ENCODE measurements at regions not wholly inside any gene's neighbourhood (a gene's known extent, or its start where the extent isn't known, plus 50 kb on each side); places are given as distances from the start of the nearest gene placed in this dataset.
"Not testable (repeated sequence)": the region's sequence is repeated elsewhere in the genome, so short reads cannot be mapped to it uniquely, and the experiment has no call there.

DNA sequence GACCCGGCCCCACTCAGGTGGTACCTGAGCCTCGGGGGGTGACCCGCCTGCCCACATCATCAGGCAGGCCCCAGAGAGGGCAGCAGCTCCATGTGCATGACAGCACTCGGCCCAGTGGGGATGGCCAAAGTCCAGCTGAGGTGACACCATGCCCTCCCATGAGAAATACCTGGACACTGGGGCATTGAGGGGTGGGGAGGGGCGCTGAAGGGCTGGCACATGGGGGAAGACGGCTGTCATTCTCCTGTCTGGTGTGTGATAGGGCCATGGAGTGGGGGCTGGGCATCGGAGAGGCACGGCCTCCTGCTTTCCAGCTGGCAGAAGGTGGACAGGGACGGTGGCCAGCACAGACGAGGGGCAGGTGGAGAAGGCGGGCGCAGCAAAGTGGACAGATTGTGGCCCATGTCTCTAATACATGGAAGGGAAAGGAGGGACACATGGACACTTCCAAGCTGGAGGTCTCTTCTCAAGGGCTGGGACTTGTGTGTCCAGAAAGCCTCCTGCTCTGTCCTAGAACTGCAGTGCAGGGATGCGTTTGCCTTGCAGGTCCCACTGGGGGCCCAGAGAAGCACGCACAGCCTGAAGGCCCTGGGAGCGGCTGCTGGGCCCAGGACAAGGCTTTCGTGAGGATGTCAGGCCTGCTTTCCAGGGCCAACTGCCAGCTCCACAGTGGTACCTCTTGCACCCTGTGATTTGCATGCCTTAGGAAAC lies 302.2 kb downstream of the NDUFA10 start:
- Histone ChIP-seq H3K36me3 (ENCODE audit: control insufficient read depth, insufficient read depth, low read length) (no peaks in the 10 kb centered on the region), H3K27me3 (ENCODE audit: control insufficient read depth, insufficient read depth, low read length) (no peaks in the 10 kb centered on the region), H3K4me3 (ENCODE audit: low read length) (no peak overlapping the region), H3K9ac (ENCODE audit: low read length) (no peak overlapping the region), H3K4me1 (ENCODE audit: control insufficient read depth, insufficient read depth, low read length) (no peaks in the 10 kb centered on the region), H3K9me3 (ENCODE audit: control insufficient read depth, low read length) (no peaks in the 10 kb centered on the region)

DNA sequence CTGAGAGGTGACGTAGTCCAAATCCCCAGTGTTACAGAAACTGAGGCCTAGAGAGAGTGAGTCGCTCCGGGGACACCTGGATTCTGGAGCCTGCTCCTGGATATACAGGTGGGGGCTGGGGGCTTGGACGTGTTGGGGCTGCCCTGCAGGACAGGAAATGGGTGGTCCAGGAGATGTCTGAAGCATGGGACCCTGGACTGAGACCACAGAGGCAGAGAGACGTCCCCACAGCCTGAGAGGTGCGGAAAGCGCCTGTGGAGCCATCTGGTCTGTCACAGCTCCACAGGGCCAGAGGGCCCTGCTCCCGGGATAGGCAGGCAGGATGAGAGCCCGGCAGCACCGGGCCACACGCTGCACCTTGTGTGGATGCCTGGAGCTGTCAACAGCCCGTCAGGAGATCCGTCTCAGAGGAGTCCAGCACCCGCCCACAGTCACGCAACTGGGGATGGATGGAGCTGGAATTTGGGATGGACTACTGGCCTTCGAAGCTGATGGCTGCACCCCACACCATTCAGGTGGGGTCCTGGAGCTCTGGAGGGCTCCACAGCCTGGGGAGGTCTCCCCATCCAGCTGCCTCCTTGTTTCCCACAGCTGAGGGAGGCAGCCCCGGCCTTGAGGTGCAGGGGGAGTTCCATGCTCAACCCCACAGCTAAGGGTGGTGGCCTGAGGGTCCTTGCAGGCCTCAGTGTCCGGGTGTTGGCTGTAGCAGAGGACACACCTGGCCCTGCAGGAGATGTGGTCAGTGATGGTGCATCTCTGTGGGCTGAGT lies 303.0 kb downstream of the NDUFA10 start:
- H3K9ac ChIP-seq (ENCODE audit: low read length) = no peak overlapping the region
- no peaks in the 10 kb centered on the region for H3K27me3 ChIP-seq (ENCODE audit: control insufficient read depth, insufficient read depth, low read length)
- H3K9me3 ChIP-seq (ENCODE audit: control insufficient read depth, low read length) = no peaks in the 10 kb centered on the region
- H3K36me3 ChIP-seq (ENCODE audit: control insufficient read depth, insufficient read depth, low read length) = no peaks in the 10 kb centered on the region
- no peaks in the 10 kb centered on the region for H3K4me1 ChIP-seq (ENCODE audit: control insufficient read depth, insufficient read depth, low read length)
- H3K4me3 ChIP-seq (ENCODE audit: low read length) = no peak overlapping the region

DNA sequence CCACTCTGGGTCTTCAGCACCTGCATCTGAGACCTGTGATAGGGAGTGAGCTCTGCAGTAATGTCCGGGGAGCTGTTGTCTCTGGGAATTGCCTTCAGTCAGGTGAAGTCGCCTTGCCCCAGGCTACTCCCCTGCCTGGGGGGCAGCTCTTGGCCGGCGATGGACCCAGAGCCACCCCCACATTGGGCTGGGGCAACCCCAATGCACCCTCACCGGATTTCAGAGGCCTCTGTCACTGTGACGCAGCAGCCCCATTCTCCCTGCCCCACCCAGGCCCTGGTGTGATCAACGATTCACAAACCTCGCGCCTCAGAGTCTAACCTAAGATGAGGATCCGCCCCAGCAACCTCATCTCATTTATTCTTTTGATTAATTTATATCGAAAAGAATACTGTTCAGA lies 303.6 kb downstream of the NDUFA10 start:
- Histone ChIP-seq H3K9ac (ENCODE audit: low read length) (no peak overlapping the region), H3K9me3 (ENCODE audit: control insufficient read depth, low read length) (no peaks in the 10 kb centered on the region), H3K4me1 (ENCODE audit: control insufficient read depth, insufficient read depth, low read length) (no peaks in the 10 kb centered on the region), H3K36me3 (ENCODE audit: control insufficient read depth, insufficient read depth, low read length) (no peaks in the 10 kb centered on the region), H3K4me3 (ENCODE audit: low read length) (no peak overlapping the region), H3K27me3 (ENCODE audit: control insufficient read depth, insufficient read depth, low read length) (no peaks in the 10 kb centered on the region)

DNA sequence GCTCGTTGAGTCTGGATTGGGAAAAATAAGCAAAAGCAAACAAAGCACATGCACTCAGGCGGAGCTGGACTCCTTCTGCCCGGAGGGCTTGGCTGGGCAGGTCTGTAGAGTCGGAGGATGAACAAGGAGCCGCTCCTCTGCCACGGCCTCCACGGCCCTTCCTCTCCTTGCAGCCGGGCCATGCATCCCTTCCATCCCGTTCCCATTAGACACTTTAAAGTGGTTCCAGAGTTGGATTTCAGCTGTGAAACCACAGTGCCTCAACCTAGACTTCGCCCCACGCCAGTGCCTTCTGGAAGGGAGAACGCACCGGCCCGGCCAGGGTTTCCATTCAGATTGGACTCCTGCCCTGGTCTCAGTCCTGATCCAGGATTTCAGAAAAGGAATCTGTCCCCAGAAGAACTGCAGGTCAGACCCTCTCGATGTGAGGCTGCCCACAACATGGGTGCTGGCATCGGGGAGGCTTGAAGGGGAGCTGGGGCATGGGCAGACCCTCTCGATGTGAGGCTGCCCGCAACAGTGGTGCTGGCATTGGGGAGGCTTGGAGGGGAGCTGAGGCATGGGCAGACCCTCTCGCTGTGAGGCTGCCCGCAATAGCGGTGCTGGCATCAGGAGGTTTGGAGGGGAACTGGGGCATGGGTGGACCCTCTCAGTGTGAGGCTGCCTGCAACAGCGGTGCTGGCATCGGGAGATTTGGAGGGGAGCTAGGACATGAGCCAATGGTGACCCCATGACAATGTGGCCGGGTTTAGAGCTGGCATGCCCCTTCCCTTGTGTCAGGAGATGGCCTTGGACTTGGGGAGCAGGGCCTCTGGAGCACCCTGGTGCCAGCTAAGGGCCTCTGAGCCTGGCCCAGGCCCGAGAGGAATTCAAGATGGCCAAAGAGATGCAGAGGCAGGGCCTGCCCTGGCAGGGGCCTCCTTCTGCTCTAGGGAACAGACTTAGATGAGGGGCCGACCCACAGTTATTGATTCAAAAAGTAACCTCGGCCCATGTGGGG lies 304.5 kb downstream of the NDUFA10 start:
- Histone ChIP-seq H3K4me1 (ENCODE audit: control insufficient read depth, insufficient read depth, low read length) (no peaks in the 10 kb centered on the region), H3K27me3 (ENCODE audit: control insufficient read depth, insufficient read depth, low read length) (no peaks in the 10 kb centered on the region), H3K4me3 (ENCODE audit: low read length) (no peak overlapping the region), H3K36me3 (ENCODE audit: control insufficient read depth, insufficient read depth, low read length) (no peaks in the 10 kb centered on the region), H3K9ac (ENCODE audit: low read length) (no peak overlapping the region), H3K9me3 (ENCODE audit: control insufficient read depth, low read length) (no peaks in the 10 kb centered on the region)

DNA sequence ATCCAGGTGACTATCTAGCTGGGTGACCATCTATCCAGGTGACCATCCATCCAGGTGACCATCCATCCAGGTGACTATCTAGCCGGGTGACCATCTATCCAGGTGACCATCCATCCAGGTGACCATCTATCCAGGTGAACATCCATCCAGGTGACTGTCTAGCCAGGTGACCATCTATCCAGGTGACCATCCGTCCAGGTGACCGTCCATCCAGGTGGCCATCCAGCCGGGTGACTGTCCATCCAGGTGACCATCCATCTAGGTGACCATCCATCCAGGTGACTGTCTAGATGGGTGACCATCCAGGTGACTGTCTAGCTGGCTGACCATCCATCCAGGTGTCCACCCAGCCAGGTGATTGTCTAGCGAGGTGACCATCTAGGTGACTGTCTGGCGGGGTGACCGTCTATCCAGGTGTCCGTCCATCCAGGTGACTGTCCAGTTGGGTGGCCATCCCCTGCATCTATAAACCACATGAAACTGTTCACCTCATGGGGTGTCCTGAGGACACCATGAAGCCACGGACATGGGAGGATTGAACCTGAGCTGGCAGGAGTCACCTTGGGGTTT lies 305.3 kb downstream of the NDUFA10 start:
- H3K9me3 ChIP-seq (ENCODE audit: control insufficient read depth, low read length) = no peaks in the 10 kb centered on the region
- no peaks in the 10 kb centered on the region for H3K36me3 ChIP-seq (ENCODE audit: control insufficient read depth, insufficient read depth, low read length)
- no peak overlapping the region for H3K9ac ChIP-seq (ENCODE audit: low read length)
- H3K4me3 ChIP-seq (ENCODE audit: low read length) = no peak overlapping the region
- no peaks in the 10 kb centered on the region for H3K27me3 ChIP-seq (ENCODE audit: control insufficient read depth, insufficient read depth, low read length)
- no peaks in the 10 kb centered on the region for H3K4me1 ChIP-seq (ENCODE audit: control insufficient read depth, insufficient read depth, low read length)

DNA sequence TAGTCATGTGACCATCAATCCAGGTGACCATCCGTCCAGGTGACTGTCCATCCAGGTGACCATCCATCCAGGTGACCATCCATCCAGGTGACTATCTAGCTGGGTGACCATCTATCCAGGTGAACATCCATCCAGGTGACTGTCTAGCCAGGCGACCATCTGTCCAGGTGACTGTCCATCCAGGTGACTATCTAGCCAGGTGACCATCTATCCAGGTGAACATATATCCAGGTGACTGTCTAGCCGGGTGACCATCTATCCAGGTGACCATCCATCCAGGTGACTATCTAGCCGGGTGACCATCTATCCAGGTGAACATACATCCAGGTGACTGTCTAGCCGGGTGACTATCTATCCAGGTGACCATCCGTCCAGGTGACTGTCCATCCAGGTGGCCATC lies 306.2 kb downstream of the NDUFA10 start:
- H3K9me3 ChIP-seq (ENCODE audit: control insufficient read depth, low read length); H3K4me3 ChIP-seq (ENCODE audit: low read length); H3K9ac ChIP-seq (ENCODE audit: low read length); H3K4me1 ChIP-seq (ENCODE audit: control insufficient read depth, insufficient read depth, low read length); H3K27me3 ChIP-seq (ENCODE audit: control insufficient read depth, insufficient read depth, low read length); H3K36me3 ChIP-seq (ENCODE audit: control insufficient read depth, insufficient read depth, low read length): not testable (repeated sequence)

DNA sequence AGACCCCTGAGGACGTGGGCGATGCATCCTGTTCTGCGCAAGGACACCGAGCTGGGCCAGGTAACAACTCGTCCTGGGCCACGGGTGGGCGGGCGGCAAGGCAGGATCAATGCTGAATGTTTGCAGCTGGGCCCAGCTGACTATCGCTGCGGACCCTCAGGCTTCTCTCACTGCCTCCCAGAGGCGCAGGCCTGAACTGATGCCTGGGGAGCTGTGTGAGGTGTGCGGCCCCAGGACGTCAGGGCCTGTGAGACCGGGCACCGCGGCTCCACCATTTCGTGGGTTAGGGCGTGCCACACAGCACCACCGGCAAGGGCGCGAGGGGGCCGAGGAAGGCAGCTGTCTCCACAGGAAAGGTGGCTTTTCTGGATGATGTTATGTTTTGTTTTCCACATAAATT lies 307.4 kb downstream of the NDUFA10 start:
- no peaks in the 10 kb centered on the region for H3K4me1 ChIP-seq (ENCODE audit: control insufficient read depth, insufficient read depth, low read length)
- H3K36me3 ChIP-seq (ENCODE audit: control insufficient read depth, insufficient read depth, low read length) = no peaks in the 10 kb centered on the region
- no peak overlapping the region for H3K9ac ChIP-seq (ENCODE audit: low read length)
- no peaks in the 10 kb centered on the region for H3K9me3 ChIP-seq (ENCODE audit: control insufficient read depth, low read length)
- H3K4me3 ChIP-seq (ENCODE audit: low read length) = no peak overlapping the region
- no peaks in the 10 kb centered on the region for H3K27me3 ChIP-seq (ENCODE audit: control insufficient read depth, insufficient read depth, low read length)

DNA sequence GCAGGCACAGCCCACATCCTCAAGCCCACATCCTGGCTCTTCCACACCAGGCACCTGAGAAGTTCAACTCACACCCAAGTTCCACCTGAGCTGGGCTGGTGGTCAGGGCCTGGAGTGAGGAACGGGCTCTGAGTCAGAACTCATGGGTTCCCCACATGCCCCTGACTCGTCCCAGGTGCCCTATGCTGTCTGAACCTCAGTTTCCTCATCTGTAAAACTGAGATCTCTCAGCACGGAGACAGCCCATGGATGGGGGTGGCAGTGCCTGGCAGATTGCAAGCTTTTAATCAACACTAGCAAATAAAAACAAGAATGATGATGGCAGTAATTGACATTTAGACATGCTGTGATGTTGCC lies 307.8 kb downstream of the NDUFA10 start:
- H3K9me3 ChIP-seq (ENCODE audit: control insufficient read depth, low read length) = no peaks in the 10 kb centered on the region
- no peaks in the 10 kb centered on the region for H3K4me1 ChIP-seq (ENCODE audit: control insufficient read depth, insufficient read depth, low read length)
- H3K36me3 ChIP-seq (ENCODE audit: control insufficient read depth, insufficient read depth, low read length) = no peaks in the 10 kb centered on the region
- no peak overlapping the region for H3K4me3 ChIP-seq (ENCODE audit: low read length)
- no peaks in the 10 kb centered on the region for H3K27me3 ChIP-seq (ENCODE audit: control insufficient read depth, insufficient read depth, low read length)
- H3K9ac ChIP-seq (ENCODE audit: low read length) = no peak overlapping the region

DNA sequence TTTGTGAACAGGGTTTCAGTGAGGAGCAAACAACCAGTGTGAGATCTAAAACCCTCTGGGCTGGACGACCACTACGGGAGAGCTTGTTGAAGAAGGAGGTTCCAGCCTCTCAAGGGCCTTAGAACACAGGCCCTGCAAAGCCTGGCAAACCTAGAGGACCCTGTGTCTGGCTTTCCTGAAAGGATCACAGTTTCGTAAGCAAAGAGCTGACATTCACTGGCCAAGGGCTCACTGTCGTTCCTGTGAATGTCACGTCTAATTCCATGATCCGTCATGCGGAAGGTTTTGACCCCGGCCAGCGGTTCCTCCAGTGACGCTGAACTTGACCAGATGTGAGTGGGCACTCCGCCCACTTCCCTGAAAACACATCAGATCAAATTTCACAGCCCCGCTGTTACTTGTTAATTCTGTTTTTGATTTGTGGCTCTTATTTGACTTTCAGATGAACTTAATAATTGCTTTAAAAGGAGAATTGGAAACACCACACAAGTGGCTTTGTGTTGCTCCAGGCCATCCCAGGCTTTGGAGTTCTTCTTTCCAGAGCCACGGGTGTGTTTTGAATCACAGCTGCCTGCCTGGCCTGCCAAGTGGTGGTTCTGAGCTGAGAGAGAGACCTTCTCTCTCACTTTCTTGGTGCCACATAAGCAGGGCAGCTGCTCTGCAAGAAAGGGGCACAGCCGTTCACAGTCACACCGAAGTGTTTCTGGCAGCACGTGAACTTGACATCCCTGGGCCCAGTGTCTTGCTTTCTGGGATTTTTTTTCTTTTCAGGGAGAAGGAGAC lies 308.4 kb downstream of the NDUFA10 start:
- H3K9ac ChIP-seq (ENCODE audit: low read length) = no peak overlapping the region
- H3K4me1 ChIP-seq (ENCODE audit: control insufficient read depth, insufficient read depth, low read length) = no peaks in the 10 kb centered on the region
- no peaks in the 10 kb centered on the region for H3K36me3 ChIP-seq (ENCODE audit: control insufficient read depth, insufficient read depth, low read length)
- H3K27me3 ChIP-seq (ENCODE audit: control insufficient read depth, insufficient read depth, low read length) = no peaks in the 10 kb centered on the region
- H3K4me3 ChIP-seq (ENCODE audit: low read length) = no peak overlapping the region
- no peaks in the 10 kb centered on the region for H3K9me3 ChIP-seq (ENCODE audit: control insufficient read depth, low read length)

DNA sequence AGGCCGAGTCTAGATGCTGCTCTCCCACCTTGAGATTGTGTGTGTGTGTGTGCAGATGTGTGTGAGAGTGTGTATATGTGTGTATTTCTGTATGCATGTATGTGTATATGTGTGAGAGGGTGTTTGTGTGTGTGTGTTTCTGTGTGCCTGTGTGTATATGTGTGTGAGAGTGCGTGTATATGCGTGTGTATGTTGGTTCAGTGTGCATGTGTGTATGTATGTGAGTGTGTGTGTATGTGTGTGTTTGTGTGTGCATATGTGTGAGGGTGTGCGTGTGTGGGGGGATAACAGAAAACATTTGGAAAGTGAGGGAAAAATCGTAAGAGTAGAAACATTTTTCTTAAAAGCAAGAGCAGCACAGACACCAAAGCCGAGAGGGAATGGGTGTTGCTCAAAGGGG lies 309.1 kb downstream of the NDUFA10 start:
- Histone ChIP-seq H3K9ac (ENCODE audit: low read length) (no peak overlapping the region), H3K36me3 (ENCODE audit: control insufficient read depth, insufficient read depth, low read length) (no peaks in the 10 kb centered on the region), H3K9me3 (ENCODE audit: control insufficient read depth, low read length) (no peaks in the 10 kb centered on the region), H3K4me3 (ENCODE audit: low read length) (no peak overlapping the region), H3K27me3 (ENCODE audit: control insufficient read depth, insufficient read depth, low read length) (no peaks in the 10 kb centered on the region), H3K4me1 (ENCODE audit: control insufficient read depth, insufficient read depth, low read length) (no peaks in the 10 kb centered on the region)

DNA sequence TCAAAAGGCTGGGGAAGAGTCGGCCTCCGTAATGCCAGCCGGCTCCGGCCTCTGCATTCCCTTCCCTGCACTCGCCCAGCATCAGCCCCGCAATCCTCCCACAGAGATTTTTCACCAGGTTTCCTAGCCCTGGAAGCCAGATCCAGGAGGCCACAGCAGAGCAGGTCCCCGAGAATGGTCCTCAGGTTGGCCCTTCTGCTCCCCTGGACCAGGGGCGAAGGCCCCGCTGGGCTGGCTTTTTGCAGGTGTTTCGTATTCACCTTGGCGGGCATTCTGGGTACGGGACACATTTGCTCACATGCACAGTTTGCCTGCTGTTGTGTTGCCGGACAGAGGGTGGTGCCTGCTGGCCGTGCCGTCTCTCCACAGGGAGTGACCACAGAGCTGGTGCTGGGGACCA lies 309.5 kb downstream of the NDUFA10 start:
- H3K36me3 ChIP-seq (ENCODE audit: control insufficient read depth, insufficient read depth, low read length) = no peaks in the 10 kb centered on the region
- H3K9me3 ChIP-seq (ENCODE audit: control insufficient read depth, low read length) = no peaks in the 10 kb centered on the region

More for the DNA sequence above, 309.5 kb downstream of the NDUFA10 start:
- Histone ChIP-seq H3K4me1 (ENCODE audit: control insufficient read depth, insufficient read depth, low read length) (no peaks in the 10 kb centered on the region), H3K4me3 (ENCODE audit: low read length) (no peak overlapping the region), H3K9ac (ENCODE audit: low read length) (no peak overlapping the region), H3K27me3 (ENCODE audit: control insufficient read depth, insufficient read depth, low read length) (no peaks in the 10 kb centered on the region)
